AG04450 (cell line): ENCODE measurements at regions not wholly inside any gene's neighbourhood (a gene's known extent, or its start where the extent isn't known, plus 50 kb on each side); places are given as distances from the start of the nearest gene placed in this dataset.
A peak's percentile ranks its signal among the peaks of the same experiment; 100 is the strongest.

ENCODE experiments used
- CTCF ChIA-PET: fragments of 300-600, 350-600 bp; formaldehyde crosslinking; extraction: SDS; loops from one replicate; lab custom pipeline; 2022; ENCODE audit warnings: antibody characterized with exemption, inconsistent platforms; lab: Charles Lee
- POLR2A ChIA-PET: fragments of 350-600 bp; formaldehyde crosslinking; extraction: SDS; loops from one replicate; lab custom pipeline; 2021; ENCODE audit warnings: antibody characterized with exemption, inconsistent platforms; lab: Yijun Ruan, JAX
- DNase-seq: peaks from one replicate; pipeline ENCODE4 v3.0.0-alpha.2; 2011; ENCODE audit warnings: low read depth, low spot score
- H3K27ac ChIP-seq: one replicate; pipeline ENCODE4 v1.5.1; 2012; ENCODE audit warnings: low read depth, low read length, control low read depth
- H3K27me3 ChIP-seq: one replicate; pipeline ENCODE4 v1.6.0; 2012; ENCODE audit warnings: low read length; ENCODE audit not compliant: control insufficient read depth, insufficient read depth
- H3K4me3 ChIP-seq: 2 replicates; pipeline ENCODE4 v1.5.1; 2011; ENCODE audit warnings: mild to moderate bottlenecking, low read depth, low read length, control low read depth
- H3K9me3 ChIP-seq: 2 replicates; pipeline ENCODE4 v1.5.1; 2012; ENCODE audit warnings: low read length; ENCODE audit not compliant: control insufficient read depth, insufficient read depth
- CTCF ChIP-seq: IDR thresholded peaks from 2 replicates; pipeline ENCODE4 v1.5.1; 2011; ENCODE audit warnings: low read depth, low read length, control low read depth, inconsistent platforms

DNA sequence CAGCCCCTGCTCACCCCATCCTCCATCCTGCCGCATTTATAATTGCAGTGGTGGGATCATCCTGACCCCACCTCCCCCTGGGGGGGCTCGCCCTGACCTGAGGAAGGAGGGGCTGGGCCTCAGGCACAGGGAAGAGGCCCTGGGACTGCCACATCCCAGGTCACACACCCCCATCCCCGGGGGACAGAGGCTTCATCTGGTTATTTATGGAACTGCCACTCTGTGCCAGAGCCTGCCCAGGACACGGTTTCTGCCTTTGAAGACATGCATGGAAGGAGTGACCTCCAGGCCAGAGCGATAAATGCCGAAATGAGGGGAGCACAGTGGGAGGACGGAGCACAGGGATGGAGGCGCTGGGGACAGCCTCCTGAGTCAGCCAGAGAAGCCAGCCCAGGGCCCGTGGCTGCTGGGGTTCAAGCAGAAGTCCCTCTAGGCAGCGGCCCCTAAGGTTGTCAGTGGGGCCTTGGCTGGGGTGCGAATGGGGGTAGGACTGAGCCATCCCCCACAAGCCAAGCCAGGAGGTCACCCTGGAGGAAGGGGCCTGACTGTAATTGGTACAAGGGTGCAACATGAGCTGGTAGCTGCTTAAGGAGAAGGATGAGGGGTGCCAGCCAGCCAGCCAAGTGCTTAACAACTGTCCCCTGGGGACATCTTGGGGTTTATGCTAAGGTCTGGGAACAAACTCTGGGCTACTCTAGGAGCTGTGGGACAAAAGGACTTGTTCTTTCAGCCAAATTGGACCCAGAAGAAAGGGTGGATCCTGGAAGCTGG, 51.4 kb upstream of the SHISAL1 start:
- no peaks in the 10 kb centered on the region for H3K27me3 ChIP-seq
- no peak for TF ChIP-seq CTCF
- H3K27ac ChIP-seq: peak overlapping the region; percentile 93
- DNase-seq: no peak
- no peak overlapping the region for H3K4me3 ChIP-seq
- CTCF ChIA-PET: no interaction called here
- H3K9me3 ChIP-seq: no peaks in the 10 kb centered on the region; the same call in 1 of the 2 replicates
- POLR2A ChIA-PET: no interaction called here

- POLR2A ChIA-PET: no interaction called here
- CTCF ChIA-PET: no interaction called here
- Histone ChIP-seq H3K27ac (peak overlapping the region; percentile 93), H3K4me3 (peak overlapping the region; percentile 39), H3K27me3 (no peaks in the 10 kb centered on the region), H3K9me3 (no peaks in the 10 kb centered on the region; the same call in 1 of the 2 replicates)
- DNase-seq: peak; percentile 94
- TF ChIP-seq CTCF: no peak
These were observed 50.5 kb upstream of the SHISAL1 start for GRCh38 chr22:44363013-44363979.

DNA sequence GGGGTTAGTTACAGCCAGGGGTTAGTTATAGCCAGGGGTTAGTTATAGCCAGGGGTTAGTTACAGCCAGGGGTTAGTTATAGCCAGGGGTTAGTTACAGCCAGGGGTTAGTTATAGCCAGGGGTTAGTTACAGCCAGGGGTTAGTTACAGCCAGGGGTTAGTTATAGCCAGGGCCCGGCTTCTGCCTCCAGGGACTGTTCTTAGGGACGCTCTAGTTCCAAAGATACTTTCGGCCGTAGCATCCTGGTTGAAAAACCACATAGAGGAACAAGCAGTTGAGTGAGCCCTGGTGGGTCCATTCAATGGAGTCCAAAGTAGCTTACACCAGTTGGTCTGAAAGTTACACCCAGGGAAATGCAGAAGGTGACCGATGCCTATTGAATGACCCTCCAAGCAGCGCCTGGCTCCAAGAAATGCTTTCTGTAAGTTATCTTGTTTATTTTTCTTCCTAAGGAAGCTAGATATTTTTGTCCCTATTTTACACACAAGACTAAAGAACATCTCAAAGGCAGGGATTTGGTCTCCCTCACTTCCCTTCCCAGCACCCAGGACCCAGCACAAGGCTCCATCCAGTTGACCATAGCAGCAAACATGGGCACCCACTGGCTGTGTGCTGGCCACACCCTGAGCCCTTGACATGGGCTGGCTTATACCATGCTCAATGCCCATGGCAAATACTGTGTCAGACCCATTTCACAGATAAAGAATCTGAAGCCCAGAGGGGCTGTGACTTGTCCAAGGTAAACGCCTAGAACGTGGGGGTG, 49.7 kb upstream of the SHISAL1 start:
- Histone ChIP-seq H3K9me3 (no peaks in the 10 kb centered on the region; the same call in 1 of the 2 replicates), H3K4me3 (no peak overlapping the region), H3K27ac (peak overlapping the region; percentile 93), H3K27me3 (no peaks in the 10 kb centered on the region)
- DNase-seq: no peak
- POLR2A ChIA-PET: no interaction called here
- TF ChIP-seq CTCF: no peak
- CTCF ChIA-PET: no interaction called here
